GM12891 (cell line): ENCODE measurements at regions not wholly inside any gene's neighbourhood (a gene's known extent, or its start where the extent isn't known, plus 50 kb on each side); places are given as distances from the start of the nearest gene placed in this dataset.
A peak's percentile ranks its signal among the peaks of the same experiment; 100 is the strongest.
"Not testable (repeated sequence)": the region's sequence is repeated elsewhere in the genome, so short reads cannot be mapped to it uniquely, and the experiment has no call there.

Experiments
- DNase-seq: peaks from one replicate; pipeline ENCODE4 v3.0.0; 2011; ENCODE audit warnings: low spot score; ENCODE audit not compliant: insufficient read length
- FAIRE-seq: peaks from 2 replicates; lab custom pipeline; 2011; peaks lifted over from hg19 to GRCh38; lab: Jason Lieb, UNC
- PAX5 ChIP-seq: IDR thresholded peaks from 2 replicates; pipeline ENCODE4 v1.6.1; 2011; ENCODE audit warnings: low read length, moderate library complexity, mild to moderate bottlenecking; ENCODE audit not compliant: insufficient read depth, severe bottlenecking
- POLR2A ChIP-seq: IDR thresholded peaks from 2 replicates; pipeline ENCODE4 v1.6.1; 2011; ENCODE audit warnings: low read depth, low read length, control low read depth
- POLR2AphosphoS5 ChIP-seq: IDR thresholded peaks from 2 replicates; pipeline ENCODE4 v1.6.1; 2011; ENCODE audit warnings: low read depth, low read length, control low read depth
- POU2F2 ChIP-seq: IDR thresholded peaks from 2 replicates; pipeline ENCODE4 v1.6.1; 2011; ENCODE audit warnings: low read depth, mild to moderate bottlenecking, control low read depth, low read length, moderate library complexity
- SPI1 ChIP-seq: IDR thresholded peaks from 2 replicates; pipeline ENCODE4 v1.6.1; 2011; ENCODE audit warnings: low read depth, low read length, control low read depth
- TAF1 ChIP-seq: IDR thresholded peaks from 2 replicates; pipeline ENCODE4 v1.6.1; 2011; ENCODE audit warnings: low read depth, low read length, control low read depth

DNA sequence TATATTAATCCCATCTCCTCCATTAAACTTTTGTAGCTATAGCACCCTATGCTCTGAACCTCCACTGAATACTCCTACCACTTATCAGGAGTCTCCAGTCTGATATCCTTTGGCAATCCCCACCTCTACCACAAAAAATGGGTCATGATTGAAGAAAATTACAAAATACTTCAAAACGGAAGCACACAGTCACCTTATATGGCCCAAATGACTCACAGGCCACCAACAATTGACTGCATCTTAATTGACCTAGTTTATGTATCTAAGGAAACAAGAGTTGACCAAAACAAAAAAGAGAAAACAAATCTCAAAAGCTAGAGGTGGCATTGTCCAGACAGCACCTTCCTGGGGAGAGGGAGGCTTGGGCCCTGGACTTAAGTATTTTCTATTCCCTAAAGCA lies 120.0 kb upstream of the DIAPH2 start:
- FAIRE-seq, result no peak
- DNase-seq, result no peak
- no peak for TF ChIP-seq POU2F2
- TF ChIP-seq POLR2AphosphoS5, result no peak
- TF ChIP-seq TAF1, result no peak
- no peak for TF ChIP-seq PAX5
- no peak for TF ChIP-seq SPI1
- TF ChIP-seq POLR2A, result no peak

GRCh38 chrX:96566878-96567277 lies 117.8 kb upstream of the DIAPH2 start:
- TF ChIP-seq PAX5 (no peak), POLR2A (no peak), POLR2AphosphoS5 (no peak), SPI1 (no peak), POU2F2 (no peak)
- FAIRE-seq, result no peak
- no peak for DNase-seq

- no peak for FAIRE-seq
- TF ChIP-seq POU2F2 (no peak), SPI1 (no peak), PAX5 (no peak), TAF1 (no peak), POLR2A (no peak)
These were observed 116.6 kb upstream of the DIAPH2 start for GRCh38 chrX:96568071-96568470.

DNA sequence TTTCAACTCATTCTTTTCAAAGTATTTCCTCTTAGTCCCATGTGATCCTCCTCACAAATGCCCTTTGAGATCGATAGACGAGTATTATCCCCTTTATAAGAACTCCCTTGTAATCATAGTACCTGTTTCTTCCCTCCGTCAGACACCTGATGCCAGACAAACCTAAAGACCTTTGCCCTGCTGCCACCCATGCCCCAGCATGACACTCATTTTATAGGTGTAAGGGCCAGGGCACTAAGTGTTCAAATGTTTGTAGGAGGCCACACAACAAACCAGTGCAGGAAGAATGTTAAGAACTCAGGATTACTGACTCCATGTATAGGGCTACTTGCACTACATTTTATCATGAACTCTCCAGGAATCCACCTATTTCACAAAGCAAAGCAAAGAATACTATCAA lies 115.6 kb upstream of the DIAPH2 start:
- TF ChIP-seq TAF1, result no peak
- no peak for TF ChIP-seq PAX5
- no peak for FAIRE-seq
- DNase-seq, result no peak

More at GRCh38 chrX:96568071-96568470, 116.6 kb upstream of the DIAPH2 start:
- no peak for DNase-seq

GRCh38 chrX:96575011-96575410 lies 109.6 kb upstream of the DIAPH2 start:
- DNase-seq (no peak), FAIRE-seq (no peak)
- no peak for TF ChIP-seq POLR2A
- no peak for TF ChIP-seq PAX5
- TF ChIP-seq TAF1, result no peak
- TF ChIP-seq SPI1, result no peak
- no peak for TF ChIP-seq POU2F2
- TF ChIP-seq POLR2AphosphoS5, result no peak

GRCh38 chrX:96576368-96576767 lies 108.3 kb upstream of the DIAPH2 start:
- TF ChIP-seq POLR2AphosphoS5 (no peak), POLR2A (no peak), TAF1 (no peak), PAX5 (no peak), SPI1 (no peak), POU2F2 (no peak)
- FAIRE-seq (no peak), DNase-seq (no peak)

GRCh38 chrX:96578781-96579180 lies 105.9 kb upstream of the DIAPH2 start:
- no peak for FAIRE-seq
- TF ChIP-seq POU2F2 (no peak), TAF1 (no peak), POLR2A (no peak), POLR2AphosphoS5 (no peak), PAX5 (no peak), SPI1 (no peak)
- no peak for DNase-seq

GRCh38 chrX:96579252-96579651 lies 105.4 kb upstream of the DIAPH2 start:
- DNase-seq, result no peak
- TF ChIP-seq POLR2AphosphoS5, result no peak
- TF ChIP-seq POLR2A, result no peak
- no peak for TF ChIP-seq SPI1
- no peak for TF ChIP-seq TAF1
- TF ChIP-seq POU2F2, result no peak
- no peak for TF ChIP-seq PAX5
- peak; percentile 5 for FAIRE-seq

GRCh38 chrX:96590403-96590802 lies 94.2 kb upstream of the DIAPH2 start:
- no peak for FAIRE-seq
- TF ChIP-seq TAF1, result no peak
- no peak for TF ChIP-seq POU2F2
- no peak for TF ChIP-seq SPI1
- no peak for TF ChIP-seq POLR2A
- no peak for TF ChIP-seq POLR2AphosphoS5
- TF ChIP-seq PAX5, result no peak
- no peak for DNase-seq

- TF ChIP-seq POU2F2 (no peak), PAX5 (no peak), SPI1 (no peak), POLR2AphosphoS5 (no peak), TAF1 (no peak), POLR2A (no peak)
These were observed 93.2 kb upstream of the DIAPH2 start for GRCh38 chrX:96591421-96591820.

DNA sequence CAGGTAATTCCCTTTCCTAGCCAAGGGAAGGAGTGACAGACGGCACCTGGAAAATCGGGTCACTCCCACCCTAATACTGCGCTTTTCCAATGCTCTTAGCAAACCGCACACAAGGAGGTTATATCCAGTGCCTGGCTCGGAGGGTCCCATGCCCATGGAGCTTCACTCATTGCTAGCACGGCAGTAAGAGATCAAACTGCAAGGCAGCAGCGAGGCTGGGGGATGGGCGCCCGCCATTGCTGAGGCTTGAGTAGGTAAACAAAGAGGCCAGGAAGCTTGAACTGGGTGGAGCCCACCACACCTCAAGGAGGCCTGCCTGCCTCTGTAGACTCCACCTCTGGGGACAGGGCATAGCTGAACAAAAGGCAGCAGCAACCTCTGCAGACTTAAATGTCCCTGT lies 86.8 kb upstream of the DIAPH2 start:
- FAIRE-seq, result not testable (repeated sequence)

More at GRCh38 chrX:96591421-96591820, 93.2 kb upstream of the DIAPH2 start:
- DNase-seq (no peak), FAIRE-seq (no peak)

More for the DNA sequence above, 86.8 kb upstream of the DIAPH2 start:
- not testable (repeated sequence) for DNase-seq
